SH-SY5Y (cell line): ENCODE measurements at regions not wholly inside any gene's neighbourhood (a gene's known extent, or its start where the extent isn't known, plus 50 kb on each side); places are given as distances from the start of the nearest gene placed in this dataset.

ENCODE experiments used
- GATA2 ChIP-seq: IDR thresholded peaks from 2 replicates; pipeline ENCODE4 v1.6.1; 2011; ENCODE audit warnings: mild to moderate bottlenecking, low read depth, low read length
- GATA3 ChIP-seq: IDR thresholded peaks from 2 replicates; pipeline ENCODE4 v1.6.1; 2011; ENCODE audit warnings: low read depth, mild to moderate bottlenecking, low read length, moderate library complexity

DNA sequence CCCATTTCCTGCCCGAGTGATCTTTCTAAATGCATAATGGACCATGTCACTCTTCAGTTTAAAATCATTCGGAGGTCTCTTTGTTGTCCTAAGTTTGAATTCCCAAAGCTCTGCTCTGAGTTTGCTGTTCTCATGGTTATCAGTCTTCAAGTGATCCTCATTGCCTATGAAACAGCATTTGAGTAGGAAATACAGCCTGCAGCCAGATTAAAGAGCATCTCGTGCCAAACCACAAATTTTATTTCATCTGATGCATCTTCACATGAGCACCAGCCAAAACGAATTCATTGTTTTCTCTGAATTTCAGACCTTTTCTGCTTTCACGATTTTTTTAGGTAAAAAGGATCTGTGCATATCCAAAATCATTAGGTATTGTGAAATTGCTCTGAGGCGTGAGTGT is 299.6 kb downstream of the TDRD3 start:
- no peak for TF ChIP-seq GATA2
- no peak for TF ChIP-seq GATA3
